KMS-11 (cell line): ENCODE measurements at regions not wholly inside any gene's neighbourhood (a gene's known extent, or its start where the extent isn't known, plus 50 kb on each side); places are given as distances from the start of the nearest gene placed in this dataset.

Experiments used
- H2AFZ ChIP-seq: fragments of 200-600 bp; sonication (generic); 2 replicates; pipeline ENCODE4 v1.6.1; 2016; ENCODE audit warnings: antibody characterized with exemption, mixed run types, low read depth
- H3K27ac ChIP-seq: fragments of 200-600 bp; sonication (generic); 2 replicates; pipeline ENCODE4 v1.6.1; 2016; ENCODE audit warnings: mild to moderate bottlenecking, mixed run types
- H3K27me3 ChIP-seq: fragments of 200-600 bp; sonication (generic); 2 replicates; pipeline ENCODE4 v1.6.1; 2017; ENCODE audit warnings: mild to moderate bottlenecking, low read depth, mixed run types, moderate library complexity; ENCODE audit not compliant: insufficient read depth
- H3K36me3 ChIP-seq: fragments of 200-600 bp; sonication (generic); 2 replicates; pipeline ENCODE4 v1.6.1; 2017; ENCODE audit warnings: mild to moderate bottlenecking, mixed run types; ENCODE audit not compliant: insufficient read depth
- H3K4me1 ChIP-seq: fragments of 200-600 bp; sonication (generic); 2 replicates; pipeline ENCODE4 v1.6.1; 2016; ENCODE audit warnings: mild to moderate bottlenecking, low read depth, mixed run types; ENCODE audit not compliant: poor library complexity, severe bottlenecking
- H3K4me2 ChIP-seq: fragments of 200-600 bp; sonication (generic); 2 replicates; pipeline ENCODE4 v1.7.0; 2016; ENCODE audit warnings: mild to moderate bottlenecking, mixed run types
- H3K4me3 ChIP-seq: fragments of 200-600 bp; sonication (generic); IDR thresholded peaks from 2 replicates; pipeline ENCODE4 v1.6.1; 2017; ENCODE audit warnings: low read depth, low read length, mixed read lengths; ENCODE audit not compliant: insufficient read depth
- H3K79me2 ChIP-seq: fragments of 200-600 bp; sonication (generic); 2 replicates; pipeline ENCODE4 v1.6.1; 2016; ENCODE audit warnings: low read depth, mixed run types; ENCODE audit not compliant: insufficient read depth
- H3K9ac ChIP-seq: fragments of 200-600 bp; sonication (generic); 2 replicates; pipeline ENCODE4 v1.6.1; 2016; ENCODE audit warnings: mild to moderate bottlenecking, mixed run types
- H4K20me1 ChIP-seq: fragments of 200-600 bp; sonication (generic); 2 replicates; pipeline ENCODE4 v1.6.1; 2016; ENCODE audit warnings: mild to moderate bottlenecking, mixed run types; ENCODE audit not compliant: insufficient read depth
- CTCF ChIP-seq: fragments of 200-600 bp; sonication (generic); conservative IDR thresholded peaks from 2 replicates; pipeline ENCODE4 v1.6.1; 2017; ENCODE audit warnings: low read depth, mild to moderate bottlenecking, antibody characterized with exemption, low read length, moderate library complexity, mixed read lengths

GRCh38 chr12:19869413-19869812, 430.1 kb downstream of the AEBP2 start:
- TF ChIP-seq CTCF = no peak
- H3K36me3 ChIP-seq = no peaks in the 10 kb centered on the region

GRCh38 chr12:19872621-19873540, 433.6 kb downstream of the AEBP2 start:
- Histone ChIP-seq H3K27me3 (no peaks in the 10 kb centered on the region), H4K20me1 (no peaks in the 10 kb centered on the region), H3K9ac (no peak overlapping the region), H3K79me2 (no peaks in the 10 kb centered on the region), H3K36me3 (no peaks in the 10 kb centered on the region), H3K4me3 (no peak overlapping the region), H3K4me1 (no peaks in the 10 kb centered on the region), H3K4me2 (no peak overlapping the region), H3K27ac (no peak overlapping the region), H2AFZ (no peak overlapping the region)
- TF ChIP-seq CTCF = no peak

More at GRCh38 chr12:19869413-19869812, 430.1 kb downstream of the AEBP2 start:
- no peaks in the 10 kb centered on the region for H3K79me2 ChIP-seq
- H3K27me3 ChIP-seq = no peaks in the 10 kb centered on the region
- H3K27ac ChIP-seq = no peak overlapping the region
- H3K4me1 ChIP-seq = no peaks in the 10 kb centered on the region
- H3K9ac ChIP-seq = no peak overlapping the region
- H3K4me3 ChIP-seq = no peak overlapping the region
- H4K20me1 ChIP-seq = no peaks in the 10 kb centered on the region
- H2AFZ ChIP-seq = no peak overlapping the region
- H3K4me2 ChIP-seq = no peak overlapping the region

- Histone ChIP-seq H3K27ac (no peak overlapping the region), H3K4me1 (no peaks in the 10 kb centered on the region), H3K4me2 (no peak overlapping the region), H3K36me3 (no peaks in the 10 kb centered on the region), H2AFZ (no peak overlapping the region), H3K27me3 (no peaks in the 10 kb centered on the region), H3K9ac (no peak overlapping the region), H4K20me1 (no peaks in the 10 kb centered on the region), H3K79me2 (no peaks in the 10 kb centered on the region), H3K4me3 (no peak overlapping the region)
- no peak for TF ChIP-seq CTCF
Observed at GRCh38 chr12:19880076-19880475, 440.8 kb downstream of the AEBP2 start.

GRCh38 chr12:19880721-19881120, 441.4 kb downstream of the AEBP2 start:
- Histone ChIP-seq H3K4me1 (no peaks in the 10 kb centered on the region), H3K9ac (no peak overlapping the region), H3K36me3 (no peaks in the 10 kb centered on the region), H3K4me3 (no peak overlapping the region), H2AFZ (no peak overlapping the region), H3K4me2 (no peak overlapping the region), H3K27me3 (no peaks in the 10 kb centered on the region), H3K27ac (no peak overlapping the region), H3K79me2 (no peaks in the 10 kb centered on the region), H4K20me1 (no peaks in the 10 kb centered on the region)
- TF ChIP-seq CTCF = no peak
